ENCODE measurements at regions not wholly inside any gene's neighbourhood (a gene's known extent, or its start where the extent isn't known, plus 50 kb on each side); places are given as distances from the start of the nearest gene placed in this dataset.

GRCh38 chr4:24166501-24166900, 276.7 kb upstream of the PPARGC1A start:
- intact Hi-C loops (cut with micrococcal nuclease) (no loop called here), dilution Hi-C loops (cut with MboI; ENCODE audit: extremely low pct_ligation_motif_present, low sequenced_read_pairs) (no loop called here)
- no peaks in the 10 kb centered on the region for H3K36me3 ChIP-seq (ENCODE audit: control insufficient read depth in 2 of 2, extremely low read depth in 1 of 2, insufficient read depth in 2 of 2, low read length in 2 of 2)
- H2AFZ ChIP-seq (ENCODE audit: low read depth, low read length), result no peak overlapping the region
- ChIA-PET POLR2A (no interaction called here), CTCF (no interaction called here)
- H3K4me2 ChIP-seq (ENCODE audit: insufficient read depth, low read length), result no peak overlapping the region
- DNase-seq (ENCODE audit: low read depth, low spot score), result no peak
- H4K20me1 ChIP-seq (replicated peaks; ENCODE audit: control insufficient read depth, extremely low read depth, insufficient read depth, low read length), result no peaks in the 10 kb centered on the region
- H3K4me3 ChIP-seq (replicated peaks in 1 of 3; ENCODE audit: insufficient read depth in 1 of 3, low read depth in 1 of 3, low read length in 3 of 3), result no peak overlapping the region
- H3K79me2 ChIP-seq (ENCODE audit: control insufficient read depth, insufficient read depth, low read length), result no peaks in the 10 kb centered on the region
- H3K9me1 ChIP-seq (replicated peaks; ENCODE audit: control insufficient read depth, extremely low read depth, insufficient read depth, low read length), result no peaks in the 10 kb centered on the region
- no peak for FAIRE-seq
- no peak overlapping the region for H3K9ac ChIP-seq (replicated peaks; ENCODE audit: extremely low read depth, insufficient read depth, low read length)
- H3K4me1 ChIP-seq (ENCODE audit: control insufficient read depth, extremely low read depth, insufficient read depth, low read length), result no peaks in the 10 kb centered on the region
- H3K9me3 ChIP-seq (replicated peaks; ENCODE audit: control insufficient read depth, insufficient read depth, low read length), result peaks cover 4% of the 10 kb centered on the region
- no peak overlapping the region for H3K27ac ChIP-seq (ENCODE audit: insufficient read depth, low read depth, low read length)
- TF ChIP-seq MAX (IDR thresholded peaks at IDR 0.05; ENCODE audit: insufficient read depth, insufficient read length) (no peak), CTCF (IDR thresholded peaks at IDR 0.05; ENCODE audit: extremely low read depth in 1 of 2, insufficient read depth in 1 of 2, low read depth in 1 of 2, low read length in 2 of 2) (no peak)
- BruUV-seq (replicated peaks), result no TSS peak
- no peaks in the 10 kb centered on the region for H3K27me3 ChIP-seq (ENCODE audit: control insufficient read depth in 2 of 2, insufficient read depth in 2 of 2, low read length in 2 of 2)

GRCh38 chr4:24164797-24165196, 274.9 kb upstream of the PPARGC1A start:
- intact Hi-C loops (cut with micrococcal nuclease), result no loop called here
- Histone ChIP-seq H3K36me3 (ENCODE audit: control insufficient read depth in 2 of 2, extremely low read depth in 1 of 2, insufficient read depth in 2 of 2, low read length in 2 of 2) (no peaks in the 10 kb centered on the region), H3K27me3 (ENCODE audit: control insufficient read depth in 2 of 2, insufficient read depth in 2 of 2, low read length in 2 of 2) (no peaks in the 10 kb centered on the region), H3K9ac (replicated peaks; ENCODE audit: extremely low read depth, insufficient read depth, low read length) (no peak overlapping the region), H2AFZ (ENCODE audit: low read depth, low read length) (no peak overlapping the region), H3K9me3 (replicated peaks; ENCODE audit: control insufficient read depth, insufficient read depth, low read length) (peaks cover 3% of the 10 kb centered on the region), H3K9me1 (replicated peaks; ENCODE audit: control insufficient read depth, extremely low read depth, insufficient read depth, low read length) (no peaks in the 10 kb centered on the region), H3K27ac (ENCODE audit: insufficient read depth, low read depth, low read length) (no peak overlapping the region), H4K20me1 (replicated peaks; ENCODE audit: control insufficient read depth, extremely low read depth, insufficient read depth, low read length) (no peaks in the 10 kb centered on the region), H3K4me3 (replicated peaks in 1 of 3; ENCODE audit: insufficient read depth in 1 of 3, low read depth in 1 of 3, low read length in 3 of 3) (no peak overlapping the region), H3K4me1 (ENCODE audit: control insufficient read depth, extremely low read depth, insufficient read depth, low read length) (no peaks in the 10 kb centered on the region), H3K4me2 (ENCODE audit: insufficient read depth, low read length) (no peak overlapping the region), H3K79me2 (ENCODE audit: control insufficient read depth, insufficient read depth, low read length) (no peaks in the 10 kb centered on the region)
- DNase-seq (ENCODE audit: low read depth, low spot score) (no peak), FAIRE-seq (no peak)
- TF ChIP-seq POLR2AphosphoS5 (IDR thresholded peaks at IDR 0.05; ENCODE audit: insufficient read depth, low read depth, low read length), result no peak
- TF ChIP-seq MAX (IDR thresholded peaks at IDR 0.05; ENCODE audit: insufficient read depth, insufficient read length), result no peak
- dilution Hi-C loops (cut with MboI; ENCODE audit: extremely low pct_ligation_motif_present, low sequenced_read_pairs), result no loop called here
- POLR2A ChIA-PET, result no interaction called here
- CTCF ChIA-PET, result no interaction called here
- BruUV-seq (replicated peaks), result no TSS peak

Data from endothelial cell of umbilical vein (primary cell).